Hematopoietic multipotent progenitor cell treated with erythropoietin and hydrocortisone succinate and interleukin-3 and kit ligand, for 4 days (in vitro differentiated cells): ENCODE measurements at regions not wholly inside any gene's neighbourhood (a gene's known extent, or its start where the extent isn't known, plus 50 kb on each side); places are given as distances from the start of the nearest gene placed in this dataset.
A peak's percentile ranks its signal among the peaks of the same experiment; 100 is the strongest.

Source experiments
- DNase-seq: peaks from one replicate; pipeline ENCODE4 v3.0.0-alpha.2; 2015

- no peak for DNase-seq
Measured at GRCh38 chr9:23194281-23194680, 631.8 kb downstream of the ELAVL2 start.

DNA sequence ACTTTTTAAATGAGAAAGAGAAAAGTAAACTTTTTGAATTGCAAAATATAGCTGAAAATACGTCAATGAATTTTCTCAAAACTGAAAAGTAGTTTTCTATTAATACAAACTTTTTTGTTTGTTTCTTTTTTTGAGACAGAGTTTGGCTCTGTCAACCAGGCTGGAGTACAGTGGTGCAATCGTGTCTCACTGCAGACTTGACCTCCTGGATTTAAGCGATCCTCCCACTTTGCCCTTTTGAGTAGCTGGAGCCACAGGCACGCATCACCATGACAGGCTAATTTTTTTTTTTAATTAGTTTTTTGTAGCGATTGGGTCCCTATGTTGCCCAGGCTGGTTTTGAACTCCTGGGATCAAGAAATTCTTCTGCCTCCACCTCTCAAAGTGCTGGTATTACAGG lies 610.4 kb downstream of the ELAVL2 start:
- DNase-seq = no peak

GRCh38 chr9:23219471-23219870 lies 606.6 kb downstream of the ELAVL2 start:
- no peak for DNase-seq

- no peak for DNase-seq
Measured at GRCh38 chr9:23220171-23220570, 605.9 kb downstream of the ELAVL2 start.

- DNase-seq = no peak
Measured at GRCh38 chr9:23220957-23221356, 605.1 kb downstream of the ELAVL2 start.

DNA sequence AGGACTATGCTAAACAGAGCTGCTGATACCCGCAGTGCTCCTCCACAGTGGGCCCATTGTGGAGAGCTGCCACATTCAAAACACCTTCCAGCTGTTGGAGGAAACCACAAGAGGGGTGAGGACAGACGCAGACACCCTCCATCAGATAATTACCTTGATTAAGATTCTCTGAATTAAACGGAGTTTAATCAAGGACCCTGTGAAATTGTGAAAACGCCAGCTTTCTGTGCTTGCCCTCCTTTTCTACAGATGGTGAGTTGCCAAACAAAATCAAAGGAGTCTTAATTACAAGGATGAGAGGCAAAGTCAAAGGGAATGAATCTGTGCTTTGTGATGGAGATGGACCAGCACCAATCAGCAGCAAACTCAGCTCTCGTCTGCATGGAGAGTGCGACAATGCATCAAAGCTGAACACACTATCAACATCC lies 596.1 kb downstream of the ELAVL2 start:
- no peak for DNase-seq

DNA sequence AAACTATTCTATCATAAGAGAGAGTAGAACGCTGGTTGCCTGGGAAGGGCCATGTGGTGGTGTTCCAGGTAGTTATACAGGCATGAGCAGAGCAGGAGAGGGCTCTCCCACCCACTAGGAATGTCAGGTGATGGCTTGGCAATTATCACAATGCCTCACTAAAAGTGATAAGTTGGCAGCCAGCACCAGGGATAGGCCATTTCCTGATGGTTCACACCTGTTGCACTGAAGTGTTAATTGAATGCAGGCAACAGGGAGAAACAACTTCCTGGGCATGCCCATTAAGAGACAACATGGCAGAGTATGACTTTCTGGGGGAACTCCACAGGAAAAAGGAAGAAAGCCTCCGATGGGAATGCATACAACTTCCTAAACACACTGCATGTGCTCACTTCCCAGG lies 593.2 kb downstream of the ELAVL2 start:
- no peak for DNase-seq

- no peak for DNase-seq
Measured at GRCh38 chr9:23243523-23243922, 582.5 kb downstream of the ELAVL2 start.

GRCh38 chr9:23245067-23245466 lies 581.0 kb downstream of the ELAVL2 start:
- DNase-seq = no peak

DNA sequence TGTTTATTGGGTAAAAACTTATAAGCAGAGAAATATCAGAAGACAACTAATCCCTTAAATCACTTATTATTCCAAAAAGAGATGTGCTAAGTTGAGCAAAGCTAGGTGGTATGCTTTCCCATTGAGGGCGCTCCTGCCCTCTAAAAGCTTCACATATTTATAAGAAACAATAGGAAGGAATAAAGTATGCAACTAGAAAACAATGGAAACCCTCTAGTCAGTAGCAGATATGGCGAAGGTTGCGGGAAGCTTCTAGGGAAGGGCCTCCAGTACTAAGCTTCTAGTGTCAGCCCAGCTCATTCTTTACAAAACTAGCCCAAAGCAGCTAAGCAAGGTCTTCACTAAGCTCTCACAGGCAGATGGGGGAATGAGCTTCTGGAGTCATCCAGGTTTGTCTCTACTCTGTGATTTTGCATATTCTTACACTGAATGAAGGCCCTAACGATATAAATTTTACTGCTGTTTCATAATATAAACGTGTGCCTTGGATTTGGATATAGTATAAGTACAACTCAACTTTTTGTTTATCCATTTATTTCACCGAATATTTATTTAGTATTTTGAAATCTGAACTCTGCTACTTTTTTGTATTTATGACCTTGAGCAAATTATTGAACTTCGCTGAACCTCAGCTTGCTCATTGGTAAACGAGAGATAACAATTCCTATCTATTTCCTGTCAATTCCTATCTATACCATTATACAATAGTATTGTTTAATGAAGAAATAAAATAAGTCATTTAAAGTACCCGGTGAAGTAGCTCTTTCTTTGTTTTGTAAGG lies 571.4 kb downstream of the ELAVL2 start:
- no peak for DNase-seq

GRCh38 chr9:23255346-23255745 lies 570.7 kb downstream of the ELAVL2 start:
- DNase-seq = no peak

GRCh38 chr9:23258569-23258968 lies 567.5 kb downstream of the ELAVL2 start:
- DNase-seq = no peak

GRCh38 chr9:23278561-23278960 lies 547.5 kb downstream of the ELAVL2 start:
- DNase-seq = no peak

GRCh38 chr9:23287390-23287789 lies 538.6 kb downstream of the ELAVL2 start:
- DNase-seq = no peak

- DNase-seq = no peak
Measured at GRCh38 chr9:23288545-23288944, 537.5 kb downstream of the ELAVL2 start.

GRCh38 chr9:23290973-23291372 lies 535.1 kb downstream of the ELAVL2 start:
- DNase-seq = no peak

- no peak for DNase-seq
Measured at GRCh38 chr9:23302281-23302680, 523.8 kb downstream of the ELAVL2 start.

- DNase-seq = no peak
Measured at GRCh38 chr9:23306731-23307130, 519.3 kb downstream of the ELAVL2 start.

DNA sequence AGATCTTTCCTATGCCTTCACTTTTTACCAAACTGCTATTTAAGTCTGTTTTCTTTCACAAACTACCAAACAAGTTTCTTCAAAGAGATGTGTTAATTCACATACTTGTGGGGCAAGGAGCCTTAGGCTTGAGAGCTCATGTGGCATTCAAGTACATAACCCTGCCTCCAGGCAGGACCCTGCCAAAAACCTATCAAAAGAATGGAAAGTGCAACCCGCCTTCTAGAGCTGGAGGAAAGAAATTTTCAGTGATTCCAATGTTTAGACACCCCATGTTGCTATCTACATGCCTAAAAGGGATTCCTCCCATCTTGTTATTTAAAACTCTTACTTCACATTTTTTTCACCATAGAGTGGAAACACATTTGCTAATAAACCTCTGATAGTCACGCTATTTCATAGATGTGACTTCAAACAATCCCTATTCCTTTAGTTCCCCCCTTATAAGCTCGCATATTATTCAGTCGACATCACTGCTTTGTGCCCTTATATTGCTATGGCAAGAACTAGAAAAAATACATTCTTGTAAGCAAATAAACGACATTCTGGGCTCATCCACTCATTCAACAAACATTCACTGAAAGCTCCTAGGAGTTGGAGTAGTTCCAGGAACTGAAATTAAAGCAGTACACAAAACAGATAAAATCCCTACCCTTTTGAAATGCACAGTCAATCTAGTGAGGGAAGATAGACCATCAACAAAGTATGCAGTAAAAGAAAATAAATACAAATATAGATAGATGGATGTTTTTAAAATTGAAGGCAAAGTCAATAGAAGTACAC lies 518.1 kb downstream of the ELAVL2 start:
- DNase-seq = no peak

DNA sequence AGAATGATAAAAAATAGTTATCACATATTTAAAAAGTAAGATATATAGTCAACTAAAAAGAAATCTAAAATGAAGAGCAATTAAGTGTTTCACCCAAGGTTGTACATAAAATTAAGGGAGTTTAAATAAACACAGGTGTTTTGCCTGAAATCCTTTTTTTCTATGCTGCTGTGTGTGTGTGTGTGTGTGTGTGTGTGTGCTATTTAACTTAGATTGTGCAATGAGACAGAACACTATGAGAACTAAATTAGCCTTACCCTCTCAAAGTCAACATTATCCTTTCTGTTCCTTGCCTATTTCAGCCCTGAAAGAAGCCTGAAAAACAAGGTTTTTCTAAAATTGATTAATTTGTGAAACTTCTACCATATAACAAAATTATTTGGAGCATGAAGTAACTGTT lies 516.2 kb downstream of the ELAVL2 start:
- DNase-seq = no peak

DNA sequence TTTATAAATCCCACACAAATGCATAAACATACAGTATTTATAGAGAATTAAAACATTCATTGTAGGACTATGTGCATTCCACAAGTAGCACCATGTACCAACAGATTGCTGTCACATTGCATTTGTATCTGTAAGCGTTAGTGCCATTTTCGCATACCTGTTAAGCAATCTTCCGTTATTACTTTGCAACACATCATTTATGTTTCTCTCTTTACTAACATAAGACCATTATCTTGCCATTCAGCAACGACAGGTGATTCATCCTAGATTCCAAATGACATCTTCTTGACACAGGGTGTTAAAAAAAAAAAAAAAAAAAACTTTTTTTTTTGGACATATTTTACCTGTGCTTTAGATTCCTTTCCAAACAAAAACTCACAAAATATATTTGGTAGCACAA lies 511.8 kb downstream of the ELAVL2 start:
- no peak for DNase-seq

DNA sequence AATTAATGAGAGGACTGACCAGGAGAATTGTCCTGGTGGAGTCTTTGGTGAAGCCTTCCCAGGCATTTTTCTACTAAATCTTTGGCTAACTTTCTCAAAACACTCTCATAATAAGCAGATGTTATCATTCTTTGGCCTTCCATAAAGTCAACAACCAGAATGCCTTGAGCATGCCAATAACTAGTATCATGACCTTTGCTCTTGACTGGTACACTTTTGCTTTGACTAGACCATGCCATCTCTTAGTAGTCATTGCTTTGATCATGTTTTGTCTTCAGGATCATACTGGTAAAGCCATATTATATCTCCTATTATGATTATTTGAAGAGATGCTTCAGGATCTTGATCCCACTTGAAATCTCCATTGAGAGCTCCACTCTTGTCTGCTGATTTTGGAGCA lies 506.9 kb downstream of the ELAVL2 start:
- DNase-seq = no peak

- DNase-seq = no peak
Measured at GRCh38 chr9:23321049-23321448, 505.0 kb downstream of the ELAVL2 start.

GRCh38 chr9:23322392-23322791 lies 503.6 kb downstream of the ELAVL2 start:
- peak; percentile 0 for DNase-seq
